ENCODE measurements at regions not wholly inside any gene's neighbourhood (a gene's known extent, or its start where the extent isn't known, plus 50 kb on each side); places are given as distances from the start of the nearest gene placed in this dataset.

DNA sequence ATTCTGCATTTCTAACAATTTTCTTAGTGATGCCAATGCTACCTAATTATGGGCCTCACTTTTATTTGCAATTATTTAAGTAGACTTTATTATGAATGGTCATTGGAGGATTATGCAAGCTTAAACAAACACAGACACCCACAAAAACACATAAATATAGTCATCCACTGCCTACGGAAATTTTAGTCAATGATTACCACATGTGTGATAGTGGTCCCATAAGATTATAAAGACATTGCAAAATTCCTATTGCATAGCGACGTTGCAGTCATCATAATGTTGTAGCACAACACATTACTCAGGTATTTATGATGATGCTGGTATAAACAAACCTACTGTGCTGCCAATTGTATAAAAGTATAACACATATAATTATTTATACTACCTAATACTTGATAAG lies 247.8 kb upstream of the ALCAM start:
- H3K9me3 ChIP-seq, result no peaks in the 10 kb centered on the region
- TF ChIP-seq POLR2A (IDR thresholded peaks at IDR 0.05) (no peak), EP300 (IDR thresholded peaks at IDR 0.05) (no peak), POLR2AphosphoS5 (IDR thresholded peaks at IDR 0.05) (no peak)
- TF ChIP-seq, protein P1, sequence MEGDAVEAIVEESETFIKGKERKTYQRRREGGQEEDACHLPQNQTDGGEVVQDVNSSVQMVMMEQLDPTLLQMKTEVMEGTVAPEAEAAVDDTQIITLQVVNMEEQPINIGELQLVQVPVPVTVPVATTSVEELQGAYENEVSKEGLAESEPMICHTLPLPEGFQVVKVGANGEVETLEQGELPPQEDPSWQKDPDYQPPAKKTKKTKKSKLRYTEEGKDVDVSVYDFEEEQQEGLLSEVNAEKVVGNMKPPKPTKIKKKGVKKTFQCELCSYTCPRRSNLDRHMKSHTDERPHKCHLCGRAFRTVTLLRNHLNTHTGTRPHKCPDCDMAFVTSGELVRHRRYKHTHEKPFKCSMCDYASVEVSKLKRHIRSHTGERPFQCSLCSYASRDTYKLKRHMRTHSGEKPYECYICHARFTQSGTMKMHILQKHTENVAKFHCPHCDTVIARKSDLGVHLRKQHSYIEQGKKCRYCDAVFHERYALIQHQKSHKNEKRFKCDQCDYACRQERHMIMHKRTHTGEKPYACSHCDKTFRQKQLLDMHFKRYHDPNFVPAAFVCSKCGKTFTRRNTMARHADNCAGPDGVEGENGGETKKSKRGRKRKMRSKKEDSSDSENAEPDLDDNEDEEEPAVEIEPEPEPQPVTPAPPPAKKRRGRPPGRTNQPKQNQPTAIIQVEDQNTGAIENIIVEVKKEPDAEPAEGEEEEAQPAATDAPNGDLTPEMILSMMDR (IDR thresholded peaks at IDR 0.05), result no peak
- no peaks in the 10 kb centered on the region for H3K4me1 ChIP-seq
- H3K36me3 ChIP-seq, result no peaks in the 10 kb centered on the region
- H3K27me3 ChIP-seq, result no peaks in the 10 kb centered on the region
- WGBS, 2 donors, result 49 to 74% methylated on average over 3 of the region's 3 CpGs
- intact Hi-C loops (cut with DNase I), result no loop called here
- no peak for DNase-seq
- H3K4me3 ChIP-seq, result no peak overlapping the region
- no peak overlapping the region for H3K27ac ChIP-seq

DNA sequence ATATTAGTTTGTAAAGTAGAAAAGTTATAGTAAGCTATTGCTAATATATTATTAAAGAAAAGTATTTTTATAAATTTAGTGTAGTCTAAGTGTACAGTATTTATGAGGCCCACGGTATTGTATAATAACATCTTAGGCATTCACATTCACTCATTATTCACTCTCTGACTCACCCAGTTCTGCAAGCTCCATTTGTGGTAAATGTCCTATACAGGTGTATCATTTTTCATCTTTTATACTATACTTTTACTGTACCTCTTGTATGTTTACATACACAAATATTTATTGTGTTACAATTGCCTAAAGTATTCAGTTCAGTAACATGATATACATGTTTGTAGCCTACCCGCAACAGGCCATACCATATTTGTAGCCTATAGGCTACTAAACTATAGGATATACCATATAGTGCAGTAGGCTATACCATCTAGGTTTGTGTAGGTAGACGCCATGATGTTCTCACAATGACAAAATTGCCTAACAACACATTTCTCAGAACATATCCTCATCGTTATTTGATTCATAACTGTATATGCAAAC lies 246.8 kb upstream of the ALCAM start:
- H3K27ac ChIP-seq, result no peak overlapping the region
- H3K4me1 ChIP-seq, result no peaks in the 10 kb centered on the region
- TF ChIP-seq, protein P1 (IDR thresholded peaks at IDR 0.05), result no peak
- no peak for TF ChIP-seq POLR2A (IDR thresholded peaks at IDR 0.05)
- no peak for TF ChIP-seq EP300 (IDR thresholded peaks at IDR 0.05)
- TF ChIP-seq POLR2AphosphoS5 (IDR thresholded peaks at IDR 0.05), result no peak
- no peak for DNase-seq
- no peaks in the 10 kb centered on the region for H3K27me3 ChIP-seq
- WGBS, 2 donors, result 86 to 89% methylated on average over 4 of the region's 4 CpGs
- no peaks in the 10 kb centered on the region for H3K36me3 ChIP-seq
- intact Hi-C loops (cut with DNase I), result no loop called here
- H3K9me3 ChIP-seq, result no peaks in the 10 kb centered on the region
- H3K4me3 ChIP-seq, result no peak overlapping the region

DNA sequence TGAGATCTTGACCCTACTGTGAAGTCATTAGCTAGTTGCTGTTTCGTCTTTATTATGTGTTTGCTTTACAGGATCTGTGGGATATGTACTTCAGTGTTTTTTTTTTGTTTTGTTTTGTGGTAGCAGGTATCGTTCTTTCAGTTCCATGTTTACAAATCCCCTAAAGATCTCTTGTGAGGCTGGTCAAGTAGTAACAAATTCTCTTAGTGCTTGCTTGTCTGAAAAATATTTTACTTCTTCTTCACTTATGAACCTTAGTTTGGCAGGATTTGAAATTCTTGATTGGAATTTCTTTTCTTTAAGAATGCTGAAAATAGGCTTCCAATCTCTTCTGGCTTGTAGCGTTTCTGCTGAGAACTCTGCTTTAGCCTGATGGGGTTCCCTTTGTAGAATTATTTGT lies 235.8 kb upstream of the ALCAM start:
- DNase-seq, result no peak
- TF ChIP-seq, protein P1 (IDR thresholded peaks at IDR 0.05), result no peak
- TF ChIP-seq EP300 (IDR thresholded peaks at IDR 0.05), result no peak
- TF ChIP-seq POLR2AphosphoS5 (IDR thresholded peaks at IDR 0.05), result no peak
- TF ChIP-seq POLR2A (IDR thresholded peaks at IDR 0.05), result no peak
- no peaks in the 10 kb centered on the region for H3K36me3 ChIP-seq
- H3K27ac ChIP-seq, result no peak overlapping the region
- no peak overlapping the region for H3K4me3 ChIP-seq
- peaks cover 0 to 3% (median 0%) of the 10 kb centered on the region in 4 donors for H3K9me3 ChIP-seq
- H3K4me1 ChIP-seq, result no peaks in the 10 kb centered on the region
- H3K27me3 ChIP-seq, result no peaks in the 10 kb centered on the region
- WGBS, 2 donors, result 85 to 87% methylated on average over 3 of the region's 3 CpGs
- intact Hi-C loops (cut with DNase I), result no loop called here

DNA sequence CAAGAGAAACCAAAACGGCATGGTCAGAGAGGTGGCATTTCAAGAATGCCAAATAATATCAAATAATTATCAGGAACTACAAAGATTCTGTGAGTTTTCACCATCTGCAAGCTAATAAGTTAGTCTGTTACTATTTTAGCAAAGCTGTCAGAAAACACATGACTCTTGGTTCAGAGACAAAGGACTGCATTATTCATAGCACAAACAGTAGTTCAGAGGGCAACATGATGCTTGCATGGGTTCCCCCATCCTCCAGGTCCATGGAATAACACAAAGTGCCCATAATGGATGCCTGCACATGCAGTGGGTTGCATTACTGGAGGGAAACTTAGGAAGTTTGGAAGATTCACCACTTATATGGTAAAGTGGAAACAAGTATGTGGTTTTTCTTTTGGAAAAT lies 228.8 kb upstream of the ALCAM start:
- no peaks in the 10 kb centered on the region for H3K27me3 ChIP-seq
- H3K4me3 ChIP-seq, result no peak overlapping the region
- TF ChIP-seq, protein P1 (IDR thresholded peaks at IDR 0.05), result no peak
- TF ChIP-seq POLR2AphosphoS5 (IDR thresholded peaks at IDR 0.05) (no peak), POLR2A (IDR thresholded peaks at IDR 0.05) (no peak)
- no peak for DNase-seq
- H3K27ac ChIP-seq, result no peak overlapping the region
- 64 to 90% methylated on average over 1 of the region's 1 CpG for WGBS, 2 donors
- intact Hi-C loops (cut with DNase I), result no loop called here
- H3K9me3 ChIP-seq, result no peaks in the 10 kb centered on the region
- H3K4me1 ChIP-seq, result no peaks in the 10 kb centered on the region
- H3K36me3 ChIP-seq, result no peaks in the 10 kb centered on the region

DNA sequence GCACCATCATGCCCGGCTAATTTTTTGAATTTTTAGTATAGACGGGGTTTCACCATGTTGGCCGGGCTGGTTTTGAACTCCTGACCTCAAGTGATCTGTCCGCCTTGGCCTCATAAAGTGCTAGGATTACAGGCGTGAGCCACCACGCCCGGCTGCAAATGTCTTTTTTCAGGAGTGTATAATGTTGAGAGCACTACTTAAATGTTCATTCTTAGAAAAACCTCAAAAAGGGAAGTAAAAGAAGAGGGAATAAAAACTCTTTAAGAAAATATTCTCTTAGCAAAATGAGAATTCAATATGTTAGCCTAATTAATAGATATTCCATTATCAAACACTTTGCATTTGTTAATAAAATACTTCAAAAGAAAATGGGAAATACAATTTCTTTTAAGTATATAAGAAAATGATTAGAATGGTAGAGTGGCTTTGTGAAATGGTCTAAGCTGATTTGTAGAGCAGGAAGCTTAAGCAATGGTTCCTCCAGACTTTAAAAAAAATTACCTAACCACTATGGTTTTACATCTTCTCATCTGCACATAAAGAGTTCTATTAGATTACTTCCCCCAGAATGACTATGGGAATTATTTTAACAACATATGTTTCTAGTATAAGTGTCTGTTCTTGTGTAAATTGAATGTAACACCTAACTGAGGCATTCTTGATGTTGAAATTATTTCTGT lies 226.7 kb upstream of the ALCAM start:
- 68 to 78% methylated on average over 7 of the region's 7 CpGs for WGBS, 2 donors
- intact Hi-C loops (cut with DNase I), result no loop called here
- DNase-seq, result no peak

More for the DNA sequence above, 226.7 kb upstream of the ALCAM start:
- H3K27me3 ChIP-seq, result no peaks in the 10 kb centered on the region
- H3K27ac ChIP-seq, result no peak overlapping the region
- H3K36me3 ChIP-seq, result no peaks in the 10 kb centered on the region
- H3K9me3 ChIP-seq, result no peaks in the 10 kb centered on the region
- no peak overlapping the region for H3K4me3 ChIP-seq
- no peaks in the 10 kb centered on the region for H3K4me1 ChIP-seq
- TF ChIP-seq, protein P1 (IDR thresholded peaks at IDR 0.05), result no peak
- no peak for TF ChIP-seq POLR2AphosphoS5 (IDR thresholded peaks at IDR 0.05)
- TF ChIP-seq POLR2A (IDR thresholded peaks at IDR 0.05), result no peak
- TF ChIP-seq EP300 (IDR thresholded peaks at IDR 0.05), result no peak

All from sigmoid colon (tissue), 6 donors.